Loucy (cell line): ENCODE measurements at regions not wholly inside any gene's neighbourhood (a gene's known extent, or its start where the extent isn't known, plus 50 kb on each side); places are given as distances from the start of the nearest gene placed in this dataset.

Source experiments
- H2AFZ ChIP-seq: fragments of 200-600 bp; sonication (generic); 2 replicates; pipeline ENCODE4 v1.6.0; 2016; ENCODE audit warnings: antibody characterized with exemption, mild to moderate bottlenecking, low read length, moderate library complexity
- H3F3A ChIP-seq: fragments of 200-600 bp; 2 replicates; pipeline ENCODE4 v1.6.0; 2016; ENCODE audit warnings: antibody characterized with exemption, low read depth, mild to moderate bottlenecking
- H3K27me3 ChIP-seq: fragments of 200-600 bp; sonication (generic); 2 replicates; pipeline ENCODE4 v1.6.1; 2014; ENCODE audit warnings: low read length, mild to moderate bottlenecking; ENCODE audit not compliant: insufficient read depth, poor library complexity, severe bottlenecking
- H3K36me3 ChIP-seq: fragments of 200-600 bp; sonication (generic); 2 replicates; pipeline ENCODE4 v1.6.1; 2016; ENCODE audit warnings: low read length; ENCODE audit not compliant: insufficient read depth
- H3K4me1 ChIP-seq: fragments of 200-600 bp; sonication (generic); 2 replicates; pipeline ENCODE4 v1.5.1; 2014; ENCODE audit warnings: low read length, mild to moderate bottlenecking; ENCODE audit not compliant: insufficient read depth, poor library complexity, severe bottlenecking
- H3K4me2 ChIP-seq: fragments of 200-600 bp; sonication (generic); 2 replicates; pipeline ENCODE4 v1.6.0; 2014; ENCODE audit warnings: antibody characterized with exemption, low read length, low read depth, mild to moderate bottlenecking; ENCODE audit not compliant: poor library complexity, severe bottlenecking
- H3K4me3 ChIP-seq: fragments of 200-600 bp; sonication (generic); 2 replicates; pipeline ENCODE4 v1.5.1; 2014; ENCODE audit warnings: low read length, mild to moderate bottlenecking, mixed read lengths; ENCODE audit not compliant: poor library complexity, severe bottlenecking
- H3K79me2 ChIP-seq: fragments of 200-600 bp; sonication (generic); 2 replicates; pipeline ENCODE4 v1.6.1; 2014; ENCODE audit warnings: low read length; ENCODE audit not compliant: insufficient read depth
- H3K9ac ChIP-seq: fragments of 200-600 bp; sonication (generic); 2 replicates; pipeline ENCODE4 v1.6.0; 2014; ENCODE audit warnings: mild to moderate bottlenecking, low read depth, low read length, moderate library complexity; ENCODE audit not compliant: poor library complexity, severe bottlenecking
- H3K9me2 ChIP-seq: fragments of 200-600 bp; sonication (generic); replicated peaks from 2 replicates; pipeline ENCODE4 v1.6.1; 2016; ENCODE audit warnings: low read depth, low read length, mixed read lengths
- H3K9me3 ChIP-seq: fragments of 200-600 bp; sonication (generic); 2 replicates; pipeline ENCODE4 v1.6.1; 2014; ENCODE audit warnings: mild to moderate bottlenecking, antibody characterized with exemption, low read length, low read depth; ENCODE audit not compliant: insufficient read depth
- H4K20me1 ChIP-seq: fragments of 200-600 bp; sonication (generic); 2 replicates; pipeline ENCODE4 v1.6.0; 2014; ENCODE audit warnings: antibody characterized with exemption, low read length, mild to moderate bottlenecking; ENCODE audit not compliant: insufficient read depth, poor library complexity, severe bottlenecking
- CTCF ChIP-seq: fragments of 200-600 bp; sonication (generic); conservative IDR thresholded peaks from 2 replicates; pipeline ENCODE4 v1.5.1; 2014; ENCODE audit warnings: mild to moderate bottlenecking, antibody characterized with exemption, low read length
- EZH2phosphoT487 ChIP-seq: fragments of 200-600 bp; IDR thresholded peaks from 2 replicates; pipeline ENCODE4 v1.6.1; 2018; ENCODE audit warnings: antibody characterized with exemption, mild to moderate bottlenecking, moderate library complexity, borderline replicate concordance

- Histone ChIP-seq H3K9me2 (no peaks in the 10 kb centered on the region), H3K79me2 (no peaks in the 10 kb centered on the region)
Measured at GRCh38 chr3:71881041-71881440, 96.1 kb upstream of the PROK2 start.

DNA sequence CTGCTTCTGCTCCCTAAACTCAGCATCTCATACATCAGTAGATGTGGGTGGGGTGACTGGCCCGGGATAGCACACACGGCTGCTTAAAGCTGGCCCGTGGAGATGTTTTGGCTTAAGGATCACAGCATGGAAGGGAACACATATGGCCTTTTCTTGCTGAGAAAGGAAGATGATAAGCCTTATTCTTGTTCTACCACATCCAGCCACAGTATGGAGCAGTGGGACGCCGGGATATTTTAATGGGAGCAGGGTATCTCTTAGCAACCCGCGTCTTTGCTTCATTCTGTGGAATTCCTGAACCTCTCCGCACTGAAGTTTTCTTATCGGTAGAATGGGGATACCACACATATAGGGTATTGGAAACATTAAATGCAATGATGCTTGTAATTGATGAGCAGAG lies 94.1 kb upstream of the PROK2 start:
- Histone ChIP-seq H3F3A (no peaks in the 10 kb centered on the region), H3K9me2 (no peaks in the 10 kb centered on the region), H3K4me2 (no peak overlapping the region), H3K9me3 (no peaks in the 10 kb centered on the region), H3K79me2 (no peaks in the 10 kb centered on the region), H3K9ac (no peak overlapping the region), H4K20me1 (no peaks in the 10 kb centered on the region), H3K27me3 (no peaks in the 10 kb centered on the region), H3K4me3 (no peak overlapping the region), H3K36me3 (no peaks in the 10 kb centered on the region), H3K4me1 (peaks cover 6% of the 10 kb centered on the region), H2AFZ (no peak overlapping the region)
- TF ChIP-seq EZH2phosphoT487 (no peak), CTCF (no peak)

More at GRCh38 chr3:71881041-71881440, 96.1 kb upstream of the PROK2 start:
- Histone ChIP-seq H3K9ac (no peak overlapping the region), H3K4me3 (no peak overlapping the region), H3F3A (no peaks in the 10 kb centered on the region), H3K9me3 (no peaks in the 10 kb centered on the region), H4K20me1 (no peaks in the 10 kb centered on the region), H3K4me2 (no peak overlapping the region), H2AFZ (no peak overlapping the region), H3K36me3 (no peaks in the 10 kb centered on the region), H3K27me3 (no peaks in the 10 kb centered on the region), H3K4me1 (no peaks in the 10 kb centered on the region)
- TF ChIP-seq CTCF (no peak), EZH2phosphoT487 (no peak)

GRCh38 chr3:71876135-71877105 lies 91.5 kb upstream of the PROK2 start:
- Histone ChIP-seq H3K27me3 (no peaks in the 10 kb centered on the region), H3K79me2 (no peaks in the 10 kb centered on the region), H3K4me3 (no peak overlapping the region), H3K36me3 (no peaks in the 10 kb centered on the region), H3K4me1 (peaks cover 10% of the 10 kb centered on the region), H3K4me2 (no peak overlapping the region), H4K20me1 (no peaks in the 10 kb centered on the region), H3K9ac (no peak overlapping the region), H3K9me2 (no peaks in the 10 kb centered on the region), H3K9me3 (no peaks in the 10 kb centered on the region), H2AFZ (no peak overlapping the region), H3F3A (no peaks in the 10 kb centered on the region)
- TF ChIP-seq CTCF: no peak
- no peak for TF ChIP-seq EZH2phosphoT487
